ENCODE measurements at regions not wholly inside any gene's neighbourhood (a gene's known extent, or its start where the extent isn't known, plus 50 kb on each side); places are given as distances from the start of the nearest gene placed in this dataset.
"Not testable (repeated sequence)": the region's sequence is repeated elsewhere in the genome, so short reads cannot be mapped to it uniquely, and the experiment has no call there.

DNA sequence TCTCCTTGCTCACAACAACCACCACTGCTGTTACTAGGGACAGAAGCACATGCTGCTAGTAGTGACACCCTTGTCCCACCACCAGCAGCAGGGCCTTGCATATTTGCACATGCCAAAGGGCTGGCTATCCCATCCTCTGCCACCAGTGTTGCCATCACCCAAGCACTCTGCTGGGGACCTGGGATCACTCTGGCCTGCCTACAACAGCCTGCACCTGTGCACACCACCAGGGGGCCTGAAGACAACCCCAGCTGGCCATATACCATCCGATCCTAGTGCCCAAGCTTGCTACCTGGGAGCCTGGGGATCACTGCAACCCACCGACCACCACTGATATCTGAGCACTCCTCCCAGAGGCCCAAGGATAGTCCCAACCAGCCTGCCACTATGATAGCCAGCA is 99.9 kb upstream of the FANCL start:
- H3K4me3 ChIP-seq (ENCODE audit: low read length), result no peak overlapping the region
- H3K9me3 ChIP-seq (replicated peaks; ENCODE audit: low read length), result no peaks in the 10 kb centered on the region
- H3K36me3 ChIP-seq (ENCODE audit: insufficient read depth, low read length), result no peaks in the 10 kb centered on the region
- no peak overlapping the region for H3K9ac ChIP-seq (ENCODE audit: low read depth, low read length)
- no peaks in the 10 kb centered on the region for H3K27me3 ChIP-seq (ENCODE audit: control insufficient read depth, insufficient read depth, low read length)
- H3K4me2 ChIP-seq (ENCODE audit: low read length), result no peak overlapping the region
- no peaks in the 10 kb centered on the region for H3K4me1 ChIP-seq (ENCODE audit: control insufficient read depth, insufficient read depth, low read length)

DNA sequence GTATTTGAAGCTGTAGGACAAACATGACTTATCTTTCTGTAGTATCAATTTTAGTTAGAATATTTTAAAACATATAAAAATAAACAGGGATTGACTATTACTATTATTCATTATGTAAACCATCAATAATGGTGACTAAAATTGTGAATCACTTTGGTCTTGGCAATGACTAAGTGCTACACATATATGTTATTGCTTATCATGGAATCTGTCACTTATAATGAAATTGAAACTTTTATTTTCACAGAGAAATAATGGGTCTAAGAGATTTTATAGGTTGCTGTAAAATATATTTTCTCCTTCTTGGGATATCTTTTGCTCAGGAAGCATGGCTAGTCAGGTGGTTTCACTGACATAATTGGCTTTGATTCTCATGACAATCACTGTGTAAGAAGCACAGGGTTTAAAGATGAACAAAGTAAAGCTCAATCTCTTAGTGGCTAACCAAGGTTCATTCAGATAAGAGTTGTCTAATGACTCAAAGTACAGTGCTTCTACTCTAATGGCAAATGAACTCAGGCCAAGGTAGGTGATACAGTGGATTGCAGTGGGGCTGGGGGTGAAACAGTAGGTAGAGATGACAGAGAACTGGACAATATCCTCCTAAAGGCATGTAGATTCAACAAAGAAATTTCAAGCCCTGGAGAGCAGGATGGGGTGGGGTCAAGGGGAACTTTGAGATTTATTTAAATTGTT is 98.6 kb upstream of the FANCL start:
- no peak overlapping the region for H3K9ac ChIP-seq (ENCODE audit: low read depth, low read length)
- no peaks in the 10 kb centered on the region for H3K4me1 ChIP-seq (ENCODE audit: control insufficient read depth, insufficient read depth, low read length)
- H3K9me3 ChIP-seq (replicated peaks; ENCODE audit: low read length), result no peaks in the 10 kb centered on the region
- H3K27me3 ChIP-seq (ENCODE audit: control insufficient read depth, insufficient read depth, low read length), result no peaks in the 10 kb centered on the region
- H3K4me2 ChIP-seq (ENCODE audit: low read length), result no peak overlapping the region
- no peaks in the 10 kb centered on the region for H3K36me3 ChIP-seq (ENCODE audit: insufficient read depth, low read length)
- no peak overlapping the region for H3K4me3 ChIP-seq (ENCODE audit: low read length)

DNA sequence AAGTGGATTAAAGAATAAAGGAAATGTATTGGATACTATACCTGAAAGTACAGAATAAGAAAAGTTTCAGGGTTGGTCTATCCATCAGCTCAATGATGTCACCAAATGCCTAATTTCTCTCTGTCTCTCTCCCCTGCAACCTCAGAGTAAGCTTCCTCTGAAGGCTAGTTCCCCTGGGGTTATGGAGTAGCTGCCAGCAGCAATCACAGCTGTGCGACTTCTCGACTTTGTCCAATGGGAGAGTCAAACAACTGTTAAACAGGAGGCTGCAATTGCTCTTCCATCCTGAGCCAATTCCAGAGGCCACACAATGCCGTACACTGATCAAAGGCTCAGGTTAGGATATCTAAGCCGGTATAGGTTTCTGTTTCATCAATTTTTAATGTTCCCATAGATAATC is 95.3 kb upstream of the FANCL start:
- Histone ChIP-seq H3K4me1 (ENCODE audit: control insufficient read depth, insufficient read depth, low read length) (no peaks in the 10 kb centered on the region), H3K4me2 (ENCODE audit: low read length) (no peak overlapping the region), H3K27me3 (ENCODE audit: control insufficient read depth, insufficient read depth, low read length) (no peaks in the 10 kb centered on the region), H3K36me3 (ENCODE audit: insufficient read depth, low read length) (no peaks in the 10 kb centered on the region), H3K9ac (ENCODE audit: low read depth, low read length) (no peak overlapping the region), H3K9me3 (replicated peaks; ENCODE audit: low read length) (no peaks in the 10 kb centered on the region), H3K4me3 (ENCODE audit: low read length) (no peak overlapping the region)

DNA sequence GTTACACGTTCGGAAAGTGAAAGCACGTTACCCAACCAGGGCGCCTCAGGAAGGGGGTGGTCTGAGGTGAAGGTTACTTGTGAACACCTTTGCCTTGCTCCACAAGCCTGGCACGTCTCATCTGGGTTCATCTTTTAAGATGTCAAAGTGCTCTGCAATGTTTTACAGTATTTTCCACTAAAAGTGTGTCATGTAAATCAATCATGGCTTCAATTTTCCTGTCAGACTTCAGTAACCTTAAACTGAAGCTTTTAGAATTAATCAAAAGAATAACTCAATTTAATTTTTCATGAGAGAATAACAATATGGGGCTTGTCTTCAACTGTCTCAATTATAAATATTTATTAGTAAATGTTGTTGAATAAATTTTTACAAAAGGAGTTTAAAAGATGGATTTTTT is 93.3 kb upstream of the FANCL start:
- Histone ChIP-seq H3K9me3 (replicated peaks; ENCODE audit: low read length) (no peaks in the 10 kb centered on the region), H3K4me1 (ENCODE audit: control insufficient read depth, insufficient read depth, low read length) (no peaks in the 10 kb centered on the region), H3K27me3 (ENCODE audit: control insufficient read depth, insufficient read depth, low read length) (no peaks in the 10 kb centered on the region), H3K4me3 (ENCODE audit: low read length) (no peak overlapping the region), H3K36me3 (ENCODE audit: insufficient read depth, low read length) (no peaks in the 10 kb centered on the region), H3K9ac (ENCODE audit: low read depth, low read length) (no peak overlapping the region), H3K4me2 (ENCODE audit: low read length) (no peak overlapping the region)

DNA sequence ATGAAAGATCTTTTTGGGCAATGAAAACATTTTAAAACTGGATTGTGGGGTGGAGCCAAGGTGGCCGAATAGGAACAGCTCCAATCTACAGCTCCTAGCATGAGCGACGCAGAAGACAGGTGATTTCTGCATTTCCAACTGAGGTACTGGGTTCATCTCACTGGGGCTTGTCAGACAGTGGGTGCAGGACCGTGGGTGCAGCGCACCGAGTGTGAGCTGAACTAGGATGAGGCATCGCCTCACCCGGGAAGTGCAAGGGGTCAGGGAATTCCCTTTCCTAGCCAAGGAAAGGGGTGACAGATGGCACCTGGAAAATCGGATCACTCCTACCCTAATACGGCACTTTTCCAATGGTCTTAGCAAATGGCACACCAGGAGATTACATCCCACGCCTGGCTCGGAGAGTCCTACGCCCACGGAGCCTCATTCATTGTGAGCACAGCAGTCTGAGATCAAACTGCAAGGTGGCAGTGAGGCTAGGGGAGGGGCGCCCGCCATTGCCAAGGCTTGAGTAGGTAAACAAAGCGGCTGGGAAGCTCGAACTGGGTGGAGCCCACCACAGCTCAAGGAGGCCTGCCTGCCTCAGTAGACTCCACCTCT is 84.3 kb upstream of the FANCL start:
- not testable (repeated sequence) for H3K9me3 ChIP-seq (replicated peaks; ENCODE audit: low read length); H3K27me3 ChIP-seq (ENCODE audit: control insufficient read depth, insufficient read depth, low read length); H3K4me1 ChIP-seq (ENCODE audit: control insufficient read depth, insufficient read depth, low read length); H3K9ac ChIP-seq (ENCODE audit: low read depth, low read length); H3K4me3 ChIP-seq (ENCODE audit: low read length); H3K36me3 ChIP-seq (ENCODE audit: insufficient read depth, low read length); H3K4me2 ChIP-seq (ENCODE audit: low read length)

DNA sequence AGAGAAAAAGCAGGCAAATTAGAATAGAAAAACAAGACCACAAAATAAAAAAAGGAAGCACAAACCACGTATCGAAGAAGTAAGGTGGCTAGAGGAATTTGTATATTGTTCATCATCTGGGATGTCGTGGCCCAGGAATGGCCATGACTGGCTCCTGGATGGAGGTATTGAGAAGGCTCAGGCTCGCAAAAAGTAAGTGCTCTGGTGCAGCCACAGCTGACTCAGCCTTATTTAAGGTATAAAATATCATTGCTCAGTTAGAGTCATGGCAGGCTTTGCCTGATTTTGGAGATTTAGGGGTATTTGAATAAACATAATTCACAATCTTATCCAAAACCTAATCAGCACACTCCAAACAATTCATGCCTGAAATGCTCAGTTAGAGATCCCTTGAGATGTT is 78.4 kb upstream of the FANCL start:
- H3K27me3 ChIP-seq (ENCODE audit: control insufficient read depth, insufficient read depth, low read length), result no peaks in the 10 kb centered on the region

DNA sequence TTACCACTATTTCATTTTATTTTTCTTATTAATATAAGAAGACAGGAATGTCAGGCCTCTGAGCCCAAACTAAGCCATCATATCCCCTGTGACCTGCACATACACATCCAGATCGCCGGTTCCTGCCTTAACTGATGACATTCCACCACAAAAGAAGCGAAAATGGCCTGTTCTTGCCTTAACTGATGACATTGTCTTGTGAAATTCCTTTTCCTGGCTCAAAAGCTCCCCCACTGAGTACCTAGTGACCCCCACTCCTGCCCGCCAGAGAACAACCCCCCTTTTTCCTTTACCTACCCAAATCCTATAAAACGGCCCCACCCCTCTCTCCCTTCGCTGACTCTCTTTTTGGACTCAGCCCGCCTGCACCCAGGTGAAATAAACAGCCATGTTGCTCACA is 77.8 kb upstream of the FANCL start:
- H3K4me3 ChIP-seq (ENCODE audit: low read length); H3K9me3 ChIP-seq (replicated peaks; ENCODE audit: low read length); H3K9ac ChIP-seq (ENCODE audit: low read depth, low read length); H3K4me2 ChIP-seq (ENCODE audit: low read length); H3K4me1 ChIP-seq (ENCODE audit: control insufficient read depth, insufficient read depth, low read length); H3K27me3 ChIP-seq (ENCODE audit: control insufficient read depth, insufficient read depth, low read length); H3K36me3 ChIP-seq (ENCODE audit: insufficient read depth, low read length): not testable (repeated sequence)

More for the DNA sequence above, 78.4 kb upstream of the FANCL start:
- no peaks in the 10 kb centered on the region for H3K4me1 ChIP-seq (ENCODE audit: control insufficient read depth, insufficient read depth, low read length)
- no peak overlapping the region for H3K4me2 ChIP-seq (ENCODE audit: low read length)
- H3K9me3 ChIP-seq (replicated peaks; ENCODE audit: low read length), result no peaks in the 10 kb centered on the region
- H3K36me3 ChIP-seq (ENCODE audit: insufficient read depth, low read length), result no peaks in the 10 kb centered on the region
- no peak overlapping the region for H3K4me3 ChIP-seq (ENCODE audit: low read length)
- H3K9ac ChIP-seq (ENCODE audit: low read depth, low read length), result no peak overlapping the region

DNA sequence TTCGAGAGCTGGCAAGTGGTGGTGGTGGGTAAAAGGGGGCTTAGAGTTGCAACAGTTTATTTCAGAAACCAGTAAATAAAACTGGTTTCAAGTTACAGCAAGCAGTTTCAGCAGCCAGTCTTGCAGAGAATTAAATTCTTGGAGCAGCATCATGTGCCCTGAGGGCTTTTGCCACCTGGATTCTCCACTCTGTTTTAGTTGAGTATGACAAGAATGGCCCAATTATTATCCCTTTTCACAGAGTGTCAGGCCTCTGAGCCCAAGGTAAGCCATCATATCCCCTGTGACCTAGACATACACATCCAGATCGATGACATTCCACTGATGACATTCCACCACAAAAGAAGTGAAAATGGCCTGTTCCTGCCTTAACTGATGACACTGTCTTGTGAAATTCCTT is 72.8 kb upstream of the FANCL start:
- H3K9me3 ChIP-seq (replicated peaks; ENCODE audit: low read length), result no peaks in the 10 kb centered on the region
- no peak overlapping the region for H3K4me2 ChIP-seq (ENCODE audit: low read length)
- no peak overlapping the region for H3K9ac ChIP-seq (ENCODE audit: low read depth, low read length)
- no peaks in the 10 kb centered on the region for H3K4me1 ChIP-seq (ENCODE audit: control insufficient read depth, insufficient read depth, low read length)
- no peak overlapping the region for H3K4me3 ChIP-seq (ENCODE audit: low read length)
- no peaks in the 10 kb centered on the region for H3K27me3 ChIP-seq (ENCODE audit: control insufficient read depth, insufficient read depth, low read length)
- H3K36me3 ChIP-seq (ENCODE audit: insufficient read depth, low read length), result no peaks in the 10 kb centered on the region

DNA sequence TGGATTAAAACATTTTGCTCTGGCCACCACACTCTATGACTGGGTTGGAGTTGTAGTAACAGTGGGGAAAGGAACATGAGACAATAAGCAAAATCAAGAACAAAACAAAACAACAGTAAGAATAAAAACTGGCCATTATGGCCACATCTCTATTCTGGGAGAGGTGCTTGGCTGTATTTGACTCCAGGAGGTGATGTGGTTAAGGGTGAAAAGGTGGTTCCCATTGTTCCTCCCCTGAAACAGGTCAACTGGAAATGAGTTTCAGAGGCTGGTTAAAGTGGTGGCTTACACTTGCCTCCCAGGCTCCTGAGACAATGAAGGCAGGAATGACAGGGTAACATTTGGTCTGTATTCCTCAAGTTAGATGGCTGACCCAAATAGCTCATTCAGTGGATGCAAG is 67.3 kb upstream of the FANCL start:
- Histone ChIP-seq H3K36me3 (ENCODE audit: insufficient read depth, low read length) (no peaks in the 10 kb centered on the region), H3K9ac (ENCODE audit: low read depth, low read length) (no peak overlapping the region), H3K4me2 (ENCODE audit: low read length) (no peak overlapping the region), H3K4me3 (ENCODE audit: low read length) (no peak overlapping the region), H3K9me3 (replicated peaks; ENCODE audit: low read length) (no peaks in the 10 kb centered on the region), H3K27me3 (ENCODE audit: control insufficient read depth, insufficient read depth, low read length) (no peaks in the 10 kb centered on the region), H3K4me1 (ENCODE audit: control insufficient read depth, insufficient read depth, low read length) (no peaks in the 10 kb centered on the region)

DNA sequence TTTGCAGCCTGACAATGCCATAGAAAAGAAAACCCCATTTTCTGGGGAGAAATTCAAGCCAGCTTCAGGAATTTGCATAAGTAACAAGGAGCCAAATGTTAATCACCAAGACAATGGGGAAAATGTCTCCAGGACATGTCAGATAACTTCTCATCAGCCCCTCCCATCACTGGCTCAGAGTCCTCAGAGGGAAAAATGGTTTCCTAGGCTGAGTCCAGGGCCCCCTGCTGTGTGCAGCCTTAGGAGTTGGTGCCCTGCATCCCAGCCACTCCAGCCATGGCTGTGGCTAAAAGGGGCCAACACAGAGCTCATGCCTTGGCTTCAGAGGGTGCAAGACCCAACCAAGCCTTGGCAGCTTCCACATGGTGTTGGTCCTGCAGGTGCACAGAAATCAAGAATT is 63.7 kb upstream of the FANCL start:
- no peak overlapping the region for H3K9ac ChIP-seq (ENCODE audit: low read depth, low read length)
- H3K4me3 ChIP-seq (ENCODE audit: low read length), result no peak overlapping the region
- no peaks in the 10 kb centered on the region for H3K36me3 ChIP-seq (ENCODE audit: insufficient read depth, low read length)
- H3K4me1 ChIP-seq (ENCODE audit: control insufficient read depth, insufficient read depth, low read length), result no peaks in the 10 kb centered on the region
- H3K4me2 ChIP-seq (ENCODE audit: low read length), result no peak overlapping the region
- no peaks in the 10 kb centered on the region for H3K27me3 ChIP-seq (ENCODE audit: control insufficient read depth, insufficient read depth, low read length)
- H3K9me3 ChIP-seq (replicated peaks; ENCODE audit: low read length), result no peaks in the 10 kb centered on the region

DNA sequence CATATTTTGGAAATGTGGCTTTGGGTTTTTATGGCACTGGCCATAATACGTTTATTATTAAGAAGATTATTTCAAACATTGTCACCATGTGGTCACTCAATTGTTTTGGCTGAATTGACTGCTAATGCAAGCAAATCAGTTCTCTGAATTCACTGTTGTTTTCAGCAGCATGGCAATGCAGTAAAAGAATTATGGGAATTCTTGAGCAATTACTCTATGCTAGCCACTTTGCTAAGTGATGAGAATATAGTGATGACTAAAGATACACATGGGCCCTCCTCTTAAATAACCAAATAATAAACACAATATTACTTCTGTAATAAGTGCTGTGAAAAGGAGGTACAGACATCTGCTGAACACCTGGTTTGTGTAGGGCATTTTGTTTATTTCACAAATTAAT is 58.0 kb upstream of the FANCL start:
- Histone ChIP-seq H3K4me2 (ENCODE audit: low read length) (no peak overlapping the region), H3K27me3 (ENCODE audit: control insufficient read depth, insufficient read depth, low read length) (no peaks in the 10 kb centered on the region), H3K9ac (ENCODE audit: low read depth, low read length) (no peak overlapping the region), H3K4me1 (ENCODE audit: control insufficient read depth, insufficient read depth, low read length) (no peaks in the 10 kb centered on the region), H3K9me3 (replicated peaks; ENCODE audit: low read length) (no peaks in the 10 kb centered on the region), H3K4me3 (ENCODE audit: low read length) (no peak overlapping the region), H3K36me3 (ENCODE audit: insufficient read depth, low read length) (no peaks in the 10 kb centered on the region)

DNA sequence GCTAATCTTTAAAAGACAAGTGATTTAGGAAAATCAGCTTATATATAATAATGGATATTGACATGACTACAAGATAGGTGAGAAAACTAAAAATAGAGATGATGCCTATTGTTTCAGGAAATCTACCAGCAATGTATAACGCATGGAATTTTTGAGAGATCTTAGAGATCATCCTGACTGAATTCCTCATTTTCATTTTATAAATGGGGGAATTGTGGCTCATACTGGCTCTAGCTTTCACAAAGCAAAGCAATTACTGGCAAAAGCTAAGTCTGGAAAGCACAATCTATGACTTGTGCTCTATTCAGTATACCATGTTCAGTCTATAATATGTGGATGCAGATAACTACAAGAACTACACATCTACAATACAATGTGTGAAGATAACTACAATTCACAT is 51.9 kb upstream of the FANCL start:
- no peak overlapping the region for H3K4me3 ChIP-seq (ENCODE audit: low read length)
- no peaks in the 10 kb centered on the region for H3K36me3 ChIP-seq (ENCODE audit: insufficient read depth, low read length)
- H3K4me1 ChIP-seq (ENCODE audit: control insufficient read depth, insufficient read depth, low read length), result no peaks in the 10 kb centered on the region
- H3K9me3 ChIP-seq (replicated peaks; ENCODE audit: low read length), result no peaks in the 10 kb centered on the region
- no peak overlapping the region for H3K9ac ChIP-seq (ENCODE audit: low read depth, low read length)
- H3K27me3 ChIP-seq (ENCODE audit: control insufficient read depth, insufficient read depth, low read length), result no peaks in the 10 kb centered on the region
- H3K4me2 ChIP-seq (ENCODE audit: low read length), result no peak overlapping the region

Data from skeletal muscle satellite cell (primary cell).